ENCODE measurements at regions not wholly inside any gene's neighbourhood (a gene's known extent, or its start where the extent isn't known, plus 50 kb on each side); places are given as distances from the start of the nearest gene placed in this dataset.

- TF ChIP-seq TAF1 (IDR thresholded peaks at IDR 0.05; ENCODE audit: borderline replicate concordance, insufficient read depth, low read length) = no peak
Measured at GRCh38 chr3:40961104-40961857, 238.0 kb upstream of the CTNNB1 start.

- TF ChIP-seq REST (IDR thresholded peaks at IDR 0.05; ENCODE audit: insufficient read depth in 1 of 2, low read depth in 2 of 2, low read length in 2 of 2) (no peak), POLR2AphosphoS5 (IDR thresholded peaks at IDR 0.05; ENCODE audit: low read depth, low read length) (no peak), SIN3A (IDR thresholded peaks at IDR 0.05; ENCODE audit: borderline replicate concordance, insufficient read depth, low read length) (no peak), TAF1 (IDR thresholded peaks at IDR 0.05; ENCODE audit: borderline replicate concordance, insufficient read depth, low read length) (no peak), FOXP2 (optimal IDR thresholded peaks at IDR 0.05; ENCODE audit: borderline replicate concordance, extremely low read depth, extremely low read length, insufficient read depth) (no peak)
Measured at GRCh38 chr3:40962721-40963120, 236.6 kb upstream of the CTNNB1 start.

GRCh38 chr3:40968666-40969065 is 230.6 kb upstream of the CTNNB1 start:
- TF ChIP-seq TAF1 (IDR thresholded peaks at IDR 0.05; ENCODE audit: borderline replicate concordance, insufficient read depth, low read length) (no peak), FOXP2 (optimal IDR thresholded peaks at IDR 0.05; ENCODE audit: borderline replicate concordance, extremely low read depth, extremely low read length, insufficient read depth) (no peak), POLR2AphosphoS5 (IDR thresholded peaks at IDR 0.05; ENCODE audit: low read depth, low read length) (no peak), SIN3A (IDR thresholded peaks at IDR 0.05; ENCODE audit: borderline replicate concordance, insufficient read depth, low read length) (no peak), REST (IDR thresholded peaks at IDR 0.05; ENCODE audit: insufficient read depth in 1 of 2, low read depth in 2 of 2, low read length in 2 of 2) (no peak)

- TF ChIP-seq FOXP2 (optimal IDR thresholded peaks at IDR 0.05; ENCODE audit: borderline replicate concordance, extremely low read depth, extremely low read length, insufficient read depth) (no peak), SIN3A (IDR thresholded peaks at IDR 0.05; ENCODE audit: borderline replicate concordance, insufficient read depth, low read length) (no peak), POLR2AphosphoS5 (IDR thresholded peaks at IDR 0.05; ENCODE audit: low read depth, low read length) (no peak), REST (IDR thresholded peaks at IDR 0.05; ENCODE audit: insufficient read depth in 1 of 2, low read depth in 2 of 2, low read length in 2 of 2) (no peak), TAF1 (IDR thresholded peaks at IDR 0.05; ENCODE audit: borderline replicate concordance, insufficient read depth, low read length) (no peak)
Measured at GRCh38 chr3:40969341-40969740, 230.0 kb upstream of the CTNNB1 start.

- no peak for TF ChIP-seq POLR2AphosphoS5 (IDR thresholded peaks at IDR 0.05; ENCODE audit: low read depth, low read length)
- no peak for TF ChIP-seq SIN3A (IDR thresholded peaks at IDR 0.05; ENCODE audit: borderline replicate concordance, insufficient read depth, low read length)
- TF ChIP-seq TAF1 (IDR thresholded peaks at IDR 0.05; ENCODE audit: borderline replicate concordance, insufficient read depth, low read length) = no peak
- no peak for TF ChIP-seq REST (IDR thresholded peaks at IDR 0.05; ENCODE audit: insufficient read depth in 1 of 2, low read depth in 2 of 2, low read length in 2 of 2)
- no peak for TF ChIP-seq FOXP2 (optimal IDR thresholded peaks at IDR 0.05; ENCODE audit: borderline replicate concordance, extremely low read depth, extremely low read length, insufficient read depth)
Measured at GRCh38 chr3:40969756-40970466, 229.4 kb upstream of the CTNNB1 start.

Measured in PFSK-1 (cell line).